ENCODE measurements at regions not wholly inside any gene's neighbourhood (a gene's known extent, or its start where the extent isn't known, plus 50 kb on each side); places are given as distances from the start of the nearest gene placed in this dataset.

DNA sequence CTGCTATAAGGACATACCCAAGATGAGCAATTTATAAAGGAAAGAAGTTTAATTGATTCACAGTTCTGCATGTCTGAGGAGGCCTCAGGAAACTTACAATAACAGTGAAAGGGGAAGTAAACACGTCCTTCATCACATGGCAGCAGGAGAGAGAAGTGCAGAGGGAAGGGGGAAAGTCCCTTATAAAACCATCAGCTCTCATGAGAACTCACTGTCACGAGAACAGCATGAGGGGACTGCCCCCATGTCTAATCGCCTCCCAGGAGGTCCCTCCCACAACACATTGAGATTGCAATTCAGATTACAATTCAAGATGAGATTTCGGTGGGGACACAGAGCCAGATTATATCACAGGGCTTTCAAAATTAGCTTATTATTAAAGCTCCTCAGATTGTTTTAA, 209.5 kb upstream of the PPP3CA start:
- TF ChIP-seq POLR2AphosphoS5 (IDR thresholded peaks at IDR 0.05; ENCODE audit: low read depth, low read length) (no peak), TAF1 (IDR thresholded peaks at IDR 0.05; ENCODE audit: borderline replicate concordance, low read depth, low read length) (no peak), POLR2A (IDR thresholded peaks at IDR 0.05; ENCODE audit: low read depth, low read length) (no peak)

All from GM12892 (cell line).